ENCODE measurements at regions not wholly inside any gene's neighbourhood (a gene's known extent, or its start where the extent isn't known, plus 50 kb on each side); places are given as distances from the start of the nearest gene placed in this dataset.

- no peaks in the 10 kb centered on the region for H4K20me1 ChIP-seq (ENCODE audit: insufficient read depth, low read length)
- no peak for ATAC-seq (ENCODE audit: insufficient read depth, low read depth)
- no peaks in the 10 kb centered on the region for H3K36me3 ChIP-seq (ENCODE audit: insufficient read depth, low read length)
- H3K9me3 ChIP-seq (ENCODE audit: insufficient read depth, low read length, severe bottlenecking): no peaks in the 10 kb centered on the region
- no peak overlapping the region for H3K4me3 ChIP-seq (ENCODE audit: low read depth in 1 of 2, low read length in 2 of 2)
- no peak overlapping the region for H3K9ac ChIP-seq (ENCODE audit: low read depth, low read length)
- no peak for TF ChIP-seq EZH2 (IDR thresholded peaks at IDR 0.05; ENCODE audit: borderline replicate concordance, low read depth, low read length, severe bottlenecking)
- no peak for TF ChIP-seq CTCF (IDR thresholded peaks at IDR 0.05; ENCODE audit: borderline replicate concordance, extremely low read depth, low read length, poor library complexity, severe bottlenecking)
- no peaks in the 10 kb centered on the region for H3K27me3 ChIP-seq (ENCODE audit: insufficient read depth, low read length, poor library complexity)
- H3K27ac ChIP-seq (ENCODE audit: low read length): no peak overlapping the region
- H3K4me2 ChIP-seq (ENCODE audit: insufficient read depth, low read length): no peak overlapping the region
- no peak overlapping the region for H2AFZ ChIP-seq (ENCODE audit: low read depth, low read length)
- H3K79me2 ChIP-seq (ENCODE audit: insufficient read depth, low read length): no peaks in the 10 kb centered on the region
- DNase-seq: no peak
- H3K4me1 ChIP-seq (ENCODE audit: insufficient read depth, low read length): no peaks in the 10 kb centered on the region
Measured at GRCh38 chr5:120913396-120913795, 449.3 kb downstream of the PRR16 start.

DNA sequence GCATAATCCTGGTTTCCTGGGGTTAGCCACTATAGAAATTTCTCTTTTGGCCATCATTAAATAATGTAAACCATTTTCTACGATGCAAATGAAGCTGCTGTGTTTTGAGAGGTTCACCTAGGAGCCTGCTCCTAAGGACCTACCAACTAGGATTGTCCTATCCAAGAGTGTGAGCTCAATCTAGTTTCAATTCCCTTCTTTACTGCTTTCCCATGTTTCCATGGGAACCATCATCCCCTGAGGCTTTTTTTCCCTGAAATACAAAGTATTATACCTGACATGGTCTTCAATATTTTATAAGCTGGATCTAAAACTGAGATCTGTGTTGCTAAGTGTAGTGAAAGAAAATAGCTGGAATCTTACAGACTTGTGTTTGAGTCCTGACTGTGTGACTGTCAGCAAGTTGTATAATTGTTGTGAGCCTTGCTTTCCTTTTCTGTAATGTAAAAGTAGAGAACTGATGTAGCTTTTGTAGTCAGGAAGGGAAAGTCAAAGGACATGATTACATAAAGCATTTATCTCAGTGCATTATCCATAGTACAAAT, 453.2 kb downstream of the PRR16 start:
- H3K36me3 ChIP-seq (ENCODE audit: insufficient read depth, low read length): no peaks in the 10 kb centered on the region
- H3K4me3 ChIP-seq (ENCODE audit: low read depth in 1 of 2, low read length in 2 of 2): no peak overlapping the region
- H3K27me3 ChIP-seq (ENCODE audit: insufficient read depth, low read length, poor library complexity): no peaks in the 10 kb centered on the region
- H4K20me1 ChIP-seq (ENCODE audit: insufficient read depth, low read length): no peaks in the 10 kb centered on the region
- H3K9ac ChIP-seq (ENCODE audit: low read depth, low read length): no peak overlapping the region
- no peak for ATAC-seq (ENCODE audit: insufficient read depth, low read depth)
- H2AFZ ChIP-seq (ENCODE audit: low read depth, low read length): no peak overlapping the region
- no peaks in the 10 kb centered on the region for H3K79me2 ChIP-seq (ENCODE audit: insufficient read depth, low read length)
- no peaks in the 10 kb centered on the region for H3K9me3 ChIP-seq (ENCODE audit: insufficient read depth, low read length, severe bottlenecking)
- TF ChIP-seq CTCF (IDR thresholded peaks at IDR 0.05; ENCODE audit: borderline replicate concordance, extremely low read depth, low read length, poor library complexity, severe bottlenecking): no peak
- no peak for TF ChIP-seq EZH2 (IDR thresholded peaks at IDR 0.05; ENCODE audit: borderline replicate concordance, low read depth, low read length, severe bottlenecking)
- no peak overlapping the region for H3K27ac ChIP-seq (ENCODE audit: low read length)
- H3K4me2 ChIP-seq (ENCODE audit: insufficient read depth, low read length): no peak overlapping the region
- H3K4me1 ChIP-seq (ENCODE audit: insufficient read depth, low read length): no peaks in the 10 kb centered on the region; the same call in 1 of the 2 replicates
- DNase-seq: no peak

DNA sequence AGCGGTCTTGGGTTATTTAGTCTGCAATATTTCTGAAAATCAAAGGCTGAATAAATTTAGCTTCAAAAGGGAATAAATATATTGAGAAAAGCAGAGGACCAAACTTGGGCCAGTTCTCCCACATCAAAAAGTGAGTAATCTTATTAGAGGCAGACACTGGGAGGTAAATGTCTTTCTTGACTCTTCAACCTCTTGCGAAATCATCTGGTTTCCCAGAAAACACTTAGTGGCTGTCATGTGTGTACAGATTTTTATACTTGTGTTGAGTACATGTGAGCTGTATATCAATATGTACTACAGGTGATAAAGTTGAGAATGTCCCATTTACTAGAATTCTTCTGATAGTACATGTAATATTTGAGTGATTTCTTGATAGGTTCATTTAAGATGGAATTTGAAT, 454.9 kb downstream of the PRR16 start:
- Histone ChIP-seq H3K27me3 (ENCODE audit: insufficient read depth, low read length, poor library complexity) (no peaks in the 10 kb centered on the region), H3K4me2 (ENCODE audit: insufficient read depth, low read length) (no peak overlapping the region), H3K79me2 (ENCODE audit: insufficient read depth, low read length) (no peaks in the 10 kb centered on the region), H2AFZ (ENCODE audit: low read depth, low read length) (no peak overlapping the region), H3K4me1 (ENCODE audit: insufficient read depth, low read length) (no peaks in the 10 kb centered on the region; the same call in 1 of the 2 replicates), H3K9ac (ENCODE audit: low read depth, low read length) (no peak overlapping the region), H3K27ac (ENCODE audit: low read length) (no peak overlapping the region), H3K4me3 (ENCODE audit: low read depth in 1 of 2, low read length in 2 of 2) (no peak overlapping the region), H3K36me3 (ENCODE audit: insufficient read depth, low read length) (no peaks in the 10 kb centered on the region), H4K20me1 (ENCODE audit: insufficient read depth, low read length) (no peaks in the 10 kb centered on the region), H3K9me3 (ENCODE audit: insufficient read depth, low read length, severe bottlenecking) (no peaks in the 10 kb centered on the region)
- TF ChIP-seq EZH2 (IDR thresholded peaks at IDR 0.05; ENCODE audit: borderline replicate concordance, low read depth, low read length, severe bottlenecking): no peak
- TF ChIP-seq CTCF (IDR thresholded peaks at IDR 0.05; ENCODE audit: borderline replicate concordance, extremely low read depth, low read length, poor library complexity, severe bottlenecking): no peak
- no peak for DNase-seq
- ATAC-seq (ENCODE audit: insufficient read depth, low read depth): peak; percentile 62

GRCh38 chr5:120923026-120923425, 458.9 kb downstream of the PRR16 start:
- no peaks in the 10 kb centered on the region for H4K20me1 ChIP-seq (ENCODE audit: insufficient read depth, low read length)
- TF ChIP-seq CTCF (IDR thresholded peaks at IDR 0.05; ENCODE audit: borderline replicate concordance, extremely low read depth, low read length, poor library complexity, severe bottlenecking) (no peak), EZH2 (IDR thresholded peaks at IDR 0.05; ENCODE audit: borderline replicate concordance, low read depth, low read length, severe bottlenecking) (no peak)
- no peak overlapping the region for H2AFZ ChIP-seq (ENCODE audit: low read depth, low read length)
- no peak overlapping the region for H3K9ac ChIP-seq (ENCODE audit: low read depth, low read length)
- DNase-seq (no peak), ATAC-seq (ENCODE audit: insufficient read depth, low read depth) (no peak)
- H3K4me2 ChIP-seq (ENCODE audit: insufficient read depth, low read length): no peak overlapping the region
- H3K9me3 ChIP-seq (ENCODE audit: insufficient read depth, low read length, severe bottlenecking): no peaks in the 10 kb centered on the region
- H3K4me3 ChIP-seq (ENCODE audit: low read depth in 1 of 2, low read length in 2 of 2): no peak overlapping the region
- no peaks in the 10 kb centered on the region for H3K79me2 ChIP-seq (ENCODE audit: insufficient read depth, low read length)
- no peaks in the 10 kb centered on the region for H3K36me3 ChIP-seq (ENCODE audit: insufficient read depth, low read length)
- no peaks in the 10 kb centered on the region for H3K27me3 ChIP-seq (ENCODE audit: insufficient read depth, low read length, poor library complexity)
- no peaks in the 10 kb centered on the region; the same call in 1 of the 2 replicates for H3K4me1 ChIP-seq (ENCODE audit: insufficient read depth, low read length)
- no peak overlapping the region for H3K27ac ChIP-seq (ENCODE audit: low read length)
